ENCODE measurements at regions not wholly inside any gene's neighbourhood (a gene's known extent, or its start where the extent isn't known, plus 50 kb on each side); places are given as distances from the start of the nearest gene placed in this dataset.
A peak's percentile ranks its signal among the peaks of the same experiment; 100 is the strongest.
"Not testable (repeated sequence)": the region's sequence is repeated elsewhere in the genome, so short reads cannot be mapped to it uniquely, and the experiment has no call there.

GRCh38 chr2:90237923-90238361 lies 1546.5 kb downstream of the RPIA start:
- peak; percentile 14 for TF ChIP-seq CTCF (IDR thresholded peaks at IDR 0.05; ENCODE audit: insufficient read depth, low read length, missing control alignments)
- POLR2A ChIA-PET; CTCF ChIA-PET; H3K4me3 ChIP-seq (ENCODE audit: low read depth, low read length); DNase-seq (ENCODE audit: low read depth, low spot score): not testable (repeated sequence)

- POLR2A ChIA-PET; DNase-seq (ENCODE audit: low read depth, low spot score); H3K4me3 ChIP-seq (ENCODE audit: low read depth, low read length); CTCF ChIA-PET: not testable (repeated sequence)
Observed at GRCh38 chr2:90238505-90239230, 1547.2 kb downstream of the RPIA start.

GRCh38 chr2:90239769-90240168 lies 1548.3 kb downstream of the RPIA start:
- H3K4me3 ChIP-seq (ENCODE audit: low read depth, low read length); DNase-seq (ENCODE audit: low read depth, low spot score); POLR2A ChIA-PET; CTCF ChIA-PET: not testable (repeated sequence)

DNA sequence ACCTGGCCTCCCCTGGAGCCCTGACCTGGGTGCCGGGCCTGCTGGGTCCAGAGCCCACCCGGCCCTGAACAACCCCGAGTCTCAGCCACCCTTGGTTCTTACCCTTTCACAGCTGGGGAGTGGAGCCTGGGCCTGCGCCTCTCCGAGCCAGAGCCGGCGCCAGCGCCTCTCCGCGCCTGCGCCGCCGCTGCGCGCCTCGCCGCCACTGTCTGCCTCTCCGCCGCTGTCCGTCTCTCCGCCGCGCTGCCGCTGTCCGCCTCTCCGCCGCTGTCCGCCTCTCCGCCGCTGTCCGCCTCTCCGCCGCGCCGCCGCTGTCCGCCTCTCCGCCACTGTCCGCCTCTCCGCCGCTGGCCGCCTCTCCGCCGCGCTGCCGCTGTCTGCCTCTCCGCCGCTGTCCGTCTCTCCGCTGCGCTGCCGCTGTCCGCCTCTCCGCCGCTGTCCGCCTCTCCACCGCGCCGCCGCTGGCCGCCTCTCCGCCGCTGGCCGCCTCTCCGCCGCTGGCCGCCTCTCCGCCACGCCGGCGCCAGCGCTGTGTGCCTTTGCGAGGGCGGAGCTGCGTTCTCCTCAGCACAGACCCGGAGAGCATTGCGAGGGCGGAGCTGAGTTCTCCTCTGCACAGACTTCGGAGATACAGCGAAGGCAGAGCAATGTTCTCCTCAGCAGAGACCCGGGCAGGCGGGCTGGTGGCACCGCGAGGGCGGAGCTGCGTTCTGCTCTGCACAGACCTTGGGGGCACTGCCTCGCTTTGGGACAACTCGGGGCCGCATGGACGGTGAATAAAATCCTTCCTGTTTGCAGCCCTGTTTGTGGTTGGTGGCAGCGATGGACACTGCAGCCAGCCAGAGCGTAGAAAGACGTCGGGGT lies 1553.7 kb downstream of the RPIA start:
- POLR2A ChIA-PET; H3K4me3 ChIP-seq (ENCODE audit: low read depth, low read length); CTCF ChIA-PET; DNase-seq (ENCODE audit: low read depth, low spot score): not testable (repeated sequence)

GRCh38 chr2:90248400-90248799 lies 1556.9 kb downstream of the RPIA start:
- H3K4me3 ChIP-seq (ENCODE audit: low read depth, low read length); CTCF ChIA-PET; DNase-seq (ENCODE audit: low read depth, low spot score): not testable (repeated sequence)

GRCh38 chr2:90250350-90250749 lies 1558.9 kb downstream of the RPIA start:
- DNase-seq (ENCODE audit: low read depth, low spot score); POLR2A ChIA-PET; CTCF ChIA-PET; H3K4me3 ChIP-seq (ENCODE audit: low read depth, low read length): not testable (repeated sequence)

More at GRCh38 chr2:90248400-90248799, 1556.9 kb downstream of the RPIA start:
- POLR2A ChIA-PET = not testable (repeated sequence)

DNA sequence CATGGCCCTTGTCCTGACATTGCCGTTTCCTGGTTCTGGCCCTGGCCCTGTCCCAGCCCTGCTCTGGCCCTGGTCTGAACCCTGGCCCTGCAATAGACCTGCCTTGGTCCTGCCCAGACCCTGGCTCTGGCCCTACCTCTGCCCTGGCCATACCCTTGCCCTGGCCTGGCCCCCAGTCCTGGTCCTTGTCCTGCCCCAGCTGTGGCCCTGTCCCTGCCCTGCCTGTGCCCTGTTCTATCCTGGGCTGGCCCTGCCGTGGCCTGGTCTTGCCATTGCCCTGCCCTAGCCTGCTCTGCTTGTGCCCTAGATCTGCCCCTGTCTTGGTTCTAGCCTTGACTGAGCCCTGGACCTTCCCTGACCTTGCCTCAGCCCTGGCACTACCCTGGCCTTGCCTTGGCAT lies 1560.1 kb downstream of the RPIA start:
- DNase-seq (ENCODE audit: low read depth, low spot score); CTCF ChIA-PET; POLR2A ChIA-PET; H3K4me3 ChIP-seq (ENCODE audit: low read depth, low read length): not testable (repeated sequence)

DNA sequence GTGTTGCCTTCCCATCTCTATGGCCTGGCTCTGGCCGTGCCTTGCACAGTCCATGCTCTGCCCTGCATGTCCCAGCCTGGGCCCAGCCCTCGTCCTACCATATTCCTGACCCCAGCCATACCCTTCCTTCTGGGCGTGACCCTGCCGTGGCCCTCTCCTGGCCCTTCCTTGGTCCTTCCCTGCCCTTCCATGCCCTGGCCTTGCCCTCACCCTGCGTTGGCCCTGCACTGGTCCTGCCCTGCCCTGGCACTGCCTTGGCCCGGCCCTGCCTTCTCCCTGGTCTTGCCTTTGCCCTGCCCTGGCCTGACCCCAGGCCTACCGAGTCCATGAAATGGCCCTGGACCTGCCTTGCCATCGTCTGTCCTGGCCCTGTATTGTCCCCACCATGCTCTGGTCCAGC lies 1561.8 kb downstream of the RPIA start:
- DNase-seq (ENCODE audit: low read depth, low spot score); POLR2A ChIA-PET; H3K4me3 ChIP-seq (ENCODE audit: low read depth, low read length); CTCF ChIA-PET: not testable (repeated sequence)

GRCh38 chr2:90266888-90267287 lies 1575.4 kb downstream of the RPIA start:
- H3K4me3 ChIP-seq (ENCODE audit: low read depth, low read length); POLR2A ChIA-PET; CTCF ChIA-PET; DNase-seq (ENCODE audit: low read depth, low spot score): not testable (repeated sequence)

- CTCF ChIA-PET; H3K4me3 ChIP-seq (ENCODE audit: low read depth, low read length); DNase-seq (ENCODE audit: low read depth, low spot score); POLR2A ChIA-PET: not testable (repeated sequence)
Observed at GRCh38 chr2:90287751-90288150, 1596.3 kb downstream of the RPIA start.

- CTCF ChIA-PET; DNase-seq (ENCODE audit: low read depth, low spot score); H3K4me3 ChIP-seq (ENCODE audit: low read depth, low read length); POLR2A ChIA-PET: not testable (repeated sequence)
Observed at GRCh38 chr2:90288396-90288795, 1596.9 kb downstream of the RPIA start.

DNA sequence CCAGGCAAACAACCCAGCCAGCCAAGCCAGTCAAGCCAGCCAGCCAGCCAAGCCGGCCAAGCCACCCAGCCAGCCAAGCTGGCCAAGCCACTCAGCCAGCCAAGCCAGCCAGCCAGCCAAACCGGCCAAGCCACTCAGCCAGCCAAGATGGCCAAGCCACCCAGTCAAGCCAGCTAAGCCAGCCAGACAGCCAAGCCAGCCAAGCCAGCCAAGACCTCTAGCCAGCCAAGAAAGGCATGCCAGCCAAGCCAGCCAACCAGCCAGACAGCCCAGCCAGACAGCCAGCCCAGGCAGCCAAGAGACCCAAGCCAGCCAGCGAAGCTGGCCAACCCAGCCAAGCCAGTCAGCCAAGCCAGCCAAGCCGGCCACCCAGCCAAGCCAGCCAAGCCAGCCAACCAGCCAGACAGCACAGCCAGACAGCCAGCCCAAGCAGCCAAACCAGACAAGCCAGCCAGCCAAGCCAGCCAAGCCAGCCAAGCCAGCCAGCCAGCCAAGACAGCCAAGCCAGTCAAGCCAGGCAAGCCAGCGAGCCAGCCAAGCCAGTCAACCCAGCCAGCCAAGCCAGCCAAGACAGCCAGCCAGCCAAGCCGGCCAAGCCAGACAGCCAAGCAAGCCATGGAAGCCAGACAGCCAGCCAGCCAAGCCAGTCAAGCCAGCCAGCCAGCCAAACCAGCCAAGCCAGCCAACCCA lies 1598.0 kb downstream of the RPIA start:
- POLR2A ChIA-PET; H3K4me3 ChIP-seq (ENCODE audit: low read depth, low read length); CTCF ChIA-PET; DNase-seq (ENCODE audit: low read depth, low spot score): not testable (repeated sequence)

DNA sequence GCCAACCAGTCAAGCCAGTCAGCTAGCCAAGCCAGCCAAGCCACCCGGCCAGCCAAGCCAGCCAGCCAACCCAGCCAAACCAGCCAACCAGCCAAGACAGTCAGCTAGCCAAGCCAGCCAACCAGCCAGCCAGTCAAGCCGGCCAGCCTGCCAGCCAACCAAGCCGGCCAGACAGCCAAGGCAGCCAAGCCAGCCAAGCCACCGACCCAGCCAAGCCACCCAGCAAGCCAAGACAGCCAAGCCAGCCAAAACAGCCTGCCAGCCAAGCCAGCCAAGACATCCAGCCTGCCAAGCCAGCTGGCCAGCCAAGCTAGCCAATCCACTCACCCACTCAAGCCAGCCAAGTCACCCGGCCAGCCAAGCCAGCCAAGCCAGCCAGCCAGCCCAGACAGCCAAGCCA lies 1599.2 kb downstream of the RPIA start:
- H3K4me3 ChIP-seq (ENCODE audit: low read depth, low read length); DNase-seq (ENCODE audit: low read depth, low spot score); CTCF ChIA-PET; POLR2A ChIA-PET: not testable (repeated sequence)

GRCh38 chr2:90291168-90291883 lies 1599.9 kb downstream of the RPIA start:
- DNase-seq (ENCODE audit: low read depth, low spot score); CTCF ChIA-PET; H3K4me3 ChIP-seq (ENCODE audit: low read depth, low read length); POLR2A ChIA-PET: not testable (repeated sequence)

DNA sequence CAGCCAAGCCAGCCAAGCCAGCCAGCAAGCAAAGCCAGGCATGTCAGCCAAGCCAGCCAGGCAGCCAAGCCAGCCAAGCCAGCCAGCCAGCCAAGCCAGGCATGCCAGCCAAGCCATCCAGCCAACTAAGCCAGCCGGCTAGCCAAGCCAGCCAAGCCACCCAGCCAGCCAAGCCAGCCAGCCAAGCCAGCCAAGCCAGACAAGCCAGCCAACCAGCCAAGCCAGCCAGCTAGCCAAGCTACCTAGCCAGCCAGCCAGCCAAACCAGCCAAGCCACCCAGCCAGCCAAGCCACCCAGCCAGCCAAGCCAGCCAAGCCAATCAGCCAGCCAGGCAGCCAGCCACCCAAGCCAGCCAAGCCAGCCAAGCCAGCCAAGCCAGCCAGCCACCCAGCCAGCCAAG lies 1600.5 kb downstream of the RPIA start:
- DNase-seq (ENCODE audit: low read depth, low spot score); H3K4me3 ChIP-seq (ENCODE audit: low read depth, low read length); CTCF ChIA-PET; POLR2A ChIA-PET: not testable (repeated sequence)
